NCI-H2196 treated with DMSO at 0.1 percent for 48 hours (cell line): ENCODE measurements at regions not wholly inside any gene's neighbourhood (a gene's known extent, or its start where the extent isn't known, plus 50 kb on each side); places are given as distances from the start of the nearest gene placed in this dataset.
"Not testable (repeated sequence)": the region's sequence is repeated elsewhere in the genome, so short reads cannot be mapped to it uniquely, and the experiment has no call there.

Experiments used
- DNase-seq: peaks from one replicate; lab custom pipeline; 2025; ENCODE audit not compliant: unreplicated experiment; lab: John Stamatoyannopoulos, UW

GRCh38 chr7:8809320-8809719, 375.9 kb downstream of the NXPH1 start:
- DNase-seq, result no peak

GRCh38 chr7:8817448-8818036, 384.1 kb downstream of the NXPH1 start:
- DNase-seq, result no peak

DNA sequence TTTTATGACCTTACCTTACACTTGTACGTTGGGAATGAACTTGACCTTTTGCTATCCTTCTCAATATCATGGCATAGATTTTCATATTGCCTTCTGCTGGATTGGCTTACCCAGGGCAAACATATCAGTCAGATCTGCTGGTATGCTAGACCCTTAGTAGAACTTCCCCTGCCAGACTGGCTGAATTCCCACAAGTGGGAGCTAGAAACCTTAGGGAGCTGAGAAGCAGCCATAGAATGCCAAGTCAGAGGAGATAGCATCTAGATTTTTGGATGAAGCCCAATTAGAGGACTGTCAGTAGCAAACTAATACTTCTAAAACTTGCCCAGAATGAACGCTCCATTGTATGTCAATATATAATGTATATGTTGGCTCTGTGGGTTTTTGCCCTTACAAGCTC, 385.0 kb downstream of the NXPH1 start:
- DNase-seq, result no peak

GRCh38 chr7:8822595-8822994, 389.2 kb downstream of the NXPH1 start:
- no peak for DNase-seq

- DNase-seq, result no peak
Observed at GRCh38 chr7:8823486-8823885, 390.1 kb downstream of the NXPH1 start.

- no peak for DNase-seq
Observed at GRCh38 chr7:8827329-8827728, 393.9 kb downstream of the NXPH1 start.

DNA sequence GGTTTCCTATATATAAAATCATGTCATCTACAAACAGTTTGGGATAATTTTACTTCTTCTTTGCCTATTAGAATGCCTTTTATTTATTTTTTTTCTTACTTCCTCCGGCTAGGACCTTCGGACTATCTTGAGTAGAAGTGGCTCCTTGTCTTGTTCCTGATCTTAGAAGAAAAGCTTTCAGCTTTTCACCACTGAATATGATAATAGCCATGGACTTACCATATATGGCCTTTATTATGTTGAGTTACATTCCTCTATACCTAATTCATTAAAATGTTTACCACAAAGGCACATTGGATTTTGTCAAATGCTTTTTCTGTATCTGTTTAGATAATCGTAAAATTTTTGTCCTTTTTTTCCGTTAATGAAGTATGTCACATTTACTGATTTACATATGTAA, 395.7 kb downstream of the NXPH1 start:
- no peak for DNase-seq

GRCh38 chr7:8831376-8831775, 398.0 kb downstream of the NXPH1 start:
- no peak for DNase-seq

GRCh38 chr7:8833355-8833754, 399.9 kb downstream of the NXPH1 start:
- no peak for DNase-seq

GRCh38 chr7:8841171-8841570, 407.8 kb downstream of the NXPH1 start:
- no peak for DNase-seq

- no peak for DNase-seq
Observed at GRCh38 chr7:8871716-8872115, 438.3 kb downstream of the NXPH1 start.

DNA sequence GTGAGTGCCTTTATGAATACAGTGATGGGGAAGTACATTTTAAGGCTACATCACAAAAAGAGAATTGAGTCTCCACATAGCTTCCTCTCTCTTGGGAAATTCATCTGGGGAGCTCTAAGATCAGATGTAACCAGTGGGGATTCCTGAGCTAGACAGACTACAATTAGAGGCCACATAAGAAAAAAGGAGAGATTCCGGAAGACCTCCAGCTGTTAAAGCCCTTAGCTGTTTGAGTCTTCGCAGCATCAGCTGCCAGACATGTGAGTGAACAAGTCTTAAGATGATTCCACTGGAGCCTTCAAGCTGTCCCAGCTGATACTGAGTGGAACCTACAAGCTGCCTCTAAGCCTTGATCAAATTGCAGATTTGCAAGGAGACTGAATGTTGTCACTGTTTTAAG, 448.5 kb downstream of the NXPH1 start:
- no peak for DNase-seq

DNA sequence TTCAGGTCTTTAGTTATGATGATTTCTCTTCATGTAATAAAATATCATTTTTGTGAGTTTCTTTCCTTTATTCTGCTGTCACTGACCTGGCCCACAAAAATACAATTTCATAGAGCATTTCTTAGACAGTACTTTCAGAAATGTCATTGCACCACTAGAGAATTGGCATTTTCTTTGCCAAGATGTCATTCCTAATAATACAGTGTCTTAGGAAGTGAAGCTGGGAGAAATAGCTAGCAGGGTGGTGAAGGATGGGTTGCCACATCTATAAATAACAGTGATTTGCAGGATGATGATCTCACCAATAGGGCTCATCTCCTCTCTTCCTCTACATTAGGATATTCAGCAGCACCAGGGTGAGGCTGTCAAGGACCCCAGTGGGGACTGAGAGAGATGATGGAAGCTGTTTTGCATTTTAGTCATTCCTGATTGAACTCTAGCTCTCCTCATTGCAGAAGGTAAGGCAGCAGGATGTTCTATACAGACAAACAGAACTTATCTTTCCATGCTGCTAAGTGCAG, 452.1 kb downstream of the NXPH1 start:
- DNase-seq, result no peak

- not testable (repeated sequence) for DNase-seq
Observed at GRCh38 chr7:8890346-8890745, 456.9 kb downstream of the NXPH1 start.

GRCh38 chr7:8893775-8894174, 460.4 kb downstream of the NXPH1 start:
- DNase-seq, result no peak

DNA sequence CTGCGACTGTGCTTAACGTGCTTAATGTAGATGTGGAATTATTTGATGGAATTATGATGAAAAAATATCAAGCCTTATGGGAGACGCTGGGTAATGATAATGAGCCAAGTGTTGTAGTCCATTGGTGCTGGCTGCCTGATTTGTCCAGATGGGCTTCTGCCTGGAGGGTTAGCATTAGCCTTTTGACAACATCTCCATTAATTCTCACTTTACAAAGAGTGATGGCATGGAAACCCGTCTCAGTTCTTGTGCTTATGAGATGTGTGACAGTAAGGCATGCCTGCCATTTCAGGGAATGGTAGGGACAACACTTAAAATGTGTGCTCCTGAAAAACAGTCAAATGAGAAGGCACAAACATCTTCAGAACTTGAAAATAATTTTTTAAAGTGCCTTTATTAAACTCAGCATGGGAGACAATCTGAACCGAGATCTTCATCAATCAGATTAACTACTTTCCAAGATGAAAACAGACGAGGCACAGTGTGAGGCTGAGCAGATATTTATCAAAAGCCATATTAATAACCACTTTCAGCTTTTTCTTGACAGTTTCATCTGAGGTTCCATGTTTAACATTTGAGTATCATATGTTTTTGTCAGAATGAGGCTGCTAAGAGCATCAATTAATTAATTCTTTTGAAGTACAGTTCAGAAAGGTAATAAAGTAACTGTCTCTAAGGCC, 473.1 kb downstream of the NXPH1 start:
- no peak for DNase-seq

GRCh38 chr7:8908889-8909288, 475.5 kb downstream of the NXPH1 start:
- DNase-seq, result no peak

GRCh38 chr7:8913682-8914081, 480.3 kb downstream of the NXPH1 start:
- DNase-seq, result no peak

- DNase-seq, result no peak
Observed at GRCh38 chr7:8921807-8922206, 488.4 kb downstream of the NXPH1 start.

GRCh38 chr7:8922726-8923125, 489.3 kb downstream of the NXPH1 start:
- DNase-seq, result no peak

- no peak for DNase-seq
Observed at GRCh38 chr7:8923164-8923806, 489.9 kb downstream of the NXPH1 start.

DNA sequence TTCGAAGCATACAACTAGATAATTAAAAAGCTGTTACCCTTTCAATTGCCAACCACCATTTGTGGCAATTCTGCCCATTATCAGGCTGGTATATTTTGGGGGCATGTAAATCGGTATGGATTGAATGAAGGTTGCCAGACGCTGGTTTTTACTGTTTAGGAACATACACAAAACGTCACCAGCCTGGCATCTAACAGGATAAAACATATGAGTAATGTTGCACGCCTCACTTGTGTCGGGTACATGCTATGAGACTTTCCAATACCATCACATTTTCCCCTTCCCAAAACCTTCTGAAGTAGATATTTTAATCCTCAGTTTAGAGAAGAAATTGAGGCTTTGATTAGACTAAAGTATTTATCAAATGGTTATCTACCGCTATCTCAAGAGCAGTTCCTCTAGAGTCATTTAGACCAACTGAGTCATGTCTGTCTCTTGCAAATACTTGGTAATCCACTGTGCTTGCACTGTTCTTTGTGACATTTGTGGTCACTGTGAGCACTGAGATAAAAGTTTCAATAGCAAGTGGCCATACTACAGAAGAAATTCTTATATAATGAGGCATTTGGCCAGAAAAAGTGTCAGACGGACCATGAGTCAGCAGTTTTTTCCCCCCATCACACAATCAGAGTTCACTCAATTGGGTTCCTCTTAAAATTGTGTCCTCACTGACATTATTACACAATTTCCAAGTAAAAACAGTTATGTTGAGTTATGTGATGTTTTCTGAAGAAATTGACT, 498.7 kb downstream of the NXPH1 start:
- no peak for DNase-seq
